Embryonic facial prominence (tissue), 1 donor: ENCODE measurements at regions not wholly inside any gene's neighbourhood (a gene's known extent, or its start where the extent isn't known, plus 50 kb on each side); places are given as distances from the start of the nearest gene placed in this dataset.

Experiments
- DNase-seq: peaks from one replicate; pipeline ENCODE4 v3.0.0-alpha.2; 2016; ENCODE audit errors: extremely low spot score

GRCh38 chr13:50679321-50679720, 164.2 kb downstream of the DLEU7 start:
- no peak for DNase-seq

- DNase-seq = no peak
These were observed 161.5 kb downstream of the DLEU7 start for GRCh38 chr13:50682002-50682401.

DNA sequence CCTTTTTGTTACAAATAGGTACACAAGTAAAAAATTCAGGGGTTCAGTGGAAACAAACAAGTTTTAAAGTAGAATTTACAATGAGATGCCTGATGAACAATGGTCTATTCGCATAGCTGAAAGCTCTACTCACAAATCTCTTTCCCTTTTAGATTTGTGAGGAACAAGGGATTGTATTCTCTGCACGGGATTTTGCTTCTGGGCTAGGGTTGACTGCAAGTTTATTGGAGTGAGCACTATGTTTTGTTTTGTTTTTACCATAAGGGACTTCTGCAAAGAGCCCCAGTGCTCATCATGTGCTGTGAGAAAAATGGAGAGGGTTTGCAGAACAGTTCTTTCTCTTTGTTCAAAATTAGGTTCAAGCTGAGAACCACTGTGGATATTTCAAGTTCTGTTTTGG, 160.5 kb downstream of the DLEU7 start:
- no peak for DNase-seq

- no peak for DNase-seq
These were observed 159.1 kb downstream of the DLEU7 start for GRCh38 chr13:50684366-50684765.

- DNase-seq = peak; percentile 31
These were observed 158.0 kb downstream of the DLEU7 start for GRCh38 chr13:50685491-50685890.

DNA sequence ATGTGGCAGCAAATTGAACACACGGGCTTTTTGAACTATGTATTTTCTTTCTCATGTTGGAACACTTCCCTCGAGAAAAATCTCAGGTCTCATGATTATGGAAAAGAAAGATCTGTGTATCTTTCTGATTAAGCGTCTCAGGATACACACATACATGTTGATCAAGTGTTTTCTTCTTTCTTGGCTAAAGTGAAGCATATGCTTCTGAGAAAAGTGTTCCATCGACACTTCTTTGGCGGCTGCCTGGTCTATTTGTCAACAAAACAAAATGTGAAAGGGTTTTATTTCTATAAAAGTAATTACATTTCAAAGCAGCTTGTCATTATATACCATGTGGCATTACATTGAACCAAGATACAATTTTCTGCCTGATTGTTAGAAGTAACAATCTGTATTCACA, 157.5 kb downstream of the DLEU7 start:
- no peak for DNase-seq

DNA sequence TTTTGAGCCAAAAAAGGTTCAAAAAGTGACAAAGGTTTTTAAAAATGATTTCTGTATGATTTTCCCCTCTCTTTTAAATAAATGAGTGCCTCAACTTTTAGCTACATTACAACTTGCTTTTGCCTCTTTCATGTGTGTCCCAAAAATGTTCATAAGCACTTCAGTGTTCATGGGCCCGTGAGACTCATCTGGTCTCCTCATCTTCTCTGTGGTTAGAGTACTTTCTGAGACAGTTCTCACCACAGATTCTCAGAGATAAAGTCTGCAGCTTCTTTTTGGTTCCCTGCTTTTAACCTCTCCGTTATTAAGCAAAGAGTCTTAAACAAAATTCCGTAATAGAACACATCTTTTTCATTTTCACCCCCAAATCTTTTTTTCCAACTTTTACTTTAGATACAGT, 156.9 kb downstream of the DLEU7 start:
- no peak for DNase-seq

DNA sequence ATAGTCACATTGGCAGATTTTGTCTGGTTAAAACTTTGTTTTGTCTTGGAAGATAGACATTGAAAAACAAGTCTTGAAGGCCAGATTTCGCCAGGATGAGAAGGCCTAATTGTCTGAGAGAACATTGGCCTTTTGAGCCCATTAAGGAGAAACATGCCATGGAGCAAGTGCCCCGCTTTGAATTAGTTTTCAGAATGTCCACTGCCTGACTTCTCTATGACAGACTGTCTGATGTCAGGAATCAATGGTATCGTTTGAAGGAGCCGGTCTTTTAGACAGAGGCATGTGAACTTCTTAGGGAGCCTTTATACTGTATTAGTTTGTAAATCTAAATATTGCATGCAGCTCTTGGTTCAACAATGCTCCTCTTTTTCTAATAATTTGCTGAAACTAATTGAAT, 155.9 kb downstream of the DLEU7 start:
- no peak for DNase-seq

DNA sequence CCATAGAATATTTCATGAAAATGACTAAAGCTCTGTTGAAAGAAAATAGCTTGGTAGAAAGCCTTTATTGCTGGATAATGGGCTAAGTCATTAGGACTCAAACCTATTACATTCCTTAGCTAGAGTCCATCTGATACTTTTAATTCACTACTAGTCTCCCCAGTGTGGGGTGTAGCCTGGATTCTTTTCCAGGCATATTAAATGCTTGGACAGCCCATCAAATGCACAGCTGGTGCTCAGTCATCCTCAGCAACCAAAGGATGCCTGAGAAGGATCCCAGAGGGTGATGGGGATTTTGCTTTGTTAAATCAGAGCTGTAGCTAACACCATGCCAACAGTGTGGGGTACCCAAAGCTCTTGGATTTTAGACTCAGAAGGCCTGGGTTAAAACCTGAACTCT, 153.5 kb downstream of the DLEU7 start:
- DNase-seq = no peak

GRCh38 chr13:50691176-50691680, 152.3 kb downstream of the DLEU7 start:
- no peak for DNase-seq

DNA sequence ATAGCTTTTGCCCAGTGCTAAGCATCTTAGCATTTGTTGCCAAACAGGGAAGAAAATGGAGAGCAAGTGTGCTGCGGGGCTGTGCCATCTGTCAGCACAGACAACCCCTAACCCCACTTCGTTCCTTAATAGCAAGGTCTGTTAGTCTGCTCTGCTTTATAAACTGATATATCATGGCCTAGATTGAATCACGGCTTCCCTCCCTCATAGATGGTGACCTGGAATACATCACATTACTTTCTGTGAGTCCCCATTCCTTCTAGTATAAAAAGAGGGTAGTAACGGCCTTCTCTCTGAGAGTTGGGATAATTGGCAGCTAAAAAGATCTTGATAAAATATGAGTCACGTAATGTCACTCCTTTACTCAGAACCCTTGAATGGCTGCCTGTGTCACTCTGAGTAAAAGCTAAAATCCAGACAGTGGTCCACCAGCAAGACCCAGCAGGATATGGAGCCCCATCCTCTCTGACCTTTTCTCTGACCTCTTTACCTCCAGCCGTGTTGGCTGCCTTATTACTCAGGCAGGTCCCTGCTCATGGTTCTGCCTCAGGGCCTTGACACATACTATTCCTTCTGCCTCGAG, 151.7 kb downstream of the DLEU7 start:
- no peak for DNase-seq

- no peak for DNase-seq
These were observed 151.0 kb downstream of the DLEU7 start for GRCh38 chr13:50692396-50692915.

- DNase-seq = no peak
These were observed 149.8 kb downstream of the DLEU7 start for GRCh38 chr13:50693727-50694126.

DNA sequence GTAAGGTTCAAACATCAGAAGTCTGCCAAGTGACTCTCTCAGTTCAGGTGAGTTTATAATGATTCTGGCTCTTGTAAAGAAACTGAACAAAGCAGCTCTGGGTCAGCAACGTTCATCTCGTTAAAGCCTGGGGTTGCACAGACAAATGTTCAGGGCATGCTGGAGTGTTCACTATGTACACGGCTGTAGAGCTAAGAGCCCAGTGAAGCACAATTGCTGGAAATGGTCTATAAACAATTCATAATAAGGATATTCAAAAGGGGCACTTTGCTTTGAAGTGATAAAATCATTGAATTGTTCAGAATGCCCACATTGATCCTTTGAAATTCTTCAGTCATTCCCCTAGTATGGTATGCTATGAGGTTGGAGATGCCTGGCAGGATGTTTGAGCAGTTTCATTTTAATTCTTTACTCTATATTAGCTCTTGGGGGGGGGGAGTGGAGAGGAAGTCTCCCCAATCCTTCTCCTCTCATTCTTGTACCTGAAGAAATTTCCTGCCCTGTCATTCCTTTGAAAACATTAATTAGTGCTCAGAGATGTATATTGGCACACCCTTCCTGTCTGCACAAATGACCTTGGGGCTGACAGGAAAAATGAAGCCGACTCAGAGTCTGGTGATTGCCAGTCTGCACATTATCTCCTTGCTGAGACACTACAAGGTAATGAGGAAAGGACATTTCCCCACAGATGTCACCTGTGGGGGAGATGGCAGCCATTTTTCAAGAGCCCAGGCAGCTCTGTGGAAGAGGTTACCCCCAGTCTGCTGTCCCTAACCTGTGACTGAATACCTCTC, 145.5 kb downstream of the DLEU7 start:
- DNase-seq = no peak

- DNase-seq = no peak
These were observed 143.4 kb downstream of the DLEU7 start for GRCh38 chr13:50699874-50700663.

- no peak for DNase-seq
These were observed 142.7 kb downstream of the DLEU7 start for GRCh38 chr13:50700664-50701305.

GRCh38 chr13:50701469-50701868, 142.0 kb downstream of the DLEU7 start:
- DNase-seq = no peak

- no peak for DNase-seq
These were observed 137.0 kb downstream of the DLEU7 start for GRCh38 chr13:50706505-50706904.

DNA sequence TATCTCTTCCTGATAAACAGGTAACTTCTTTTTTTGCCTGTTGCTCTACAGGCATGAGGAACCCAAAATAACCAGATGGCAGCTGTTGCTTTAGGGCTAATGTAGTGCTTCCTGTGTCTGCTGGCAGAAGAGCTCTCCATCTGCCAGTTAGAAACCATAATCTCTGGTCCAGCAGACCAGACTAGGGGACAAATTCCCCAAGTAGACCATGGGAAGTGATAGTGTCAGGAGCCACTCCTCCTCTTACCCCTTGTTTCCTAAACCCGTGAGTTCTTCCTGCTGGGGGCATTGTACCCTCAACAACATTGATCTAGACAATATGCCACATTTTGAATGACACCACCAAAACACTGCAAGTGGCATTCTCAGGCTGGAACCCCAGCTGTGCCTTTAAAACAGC, 135.9 kb downstream of the DLEU7 start:
- DNase-seq = no peak

- no peak for DNase-seq
These were observed 135.0 kb downstream of the DLEU7 start for GRCh38 chr13:50708461-50708860.

DNA sequence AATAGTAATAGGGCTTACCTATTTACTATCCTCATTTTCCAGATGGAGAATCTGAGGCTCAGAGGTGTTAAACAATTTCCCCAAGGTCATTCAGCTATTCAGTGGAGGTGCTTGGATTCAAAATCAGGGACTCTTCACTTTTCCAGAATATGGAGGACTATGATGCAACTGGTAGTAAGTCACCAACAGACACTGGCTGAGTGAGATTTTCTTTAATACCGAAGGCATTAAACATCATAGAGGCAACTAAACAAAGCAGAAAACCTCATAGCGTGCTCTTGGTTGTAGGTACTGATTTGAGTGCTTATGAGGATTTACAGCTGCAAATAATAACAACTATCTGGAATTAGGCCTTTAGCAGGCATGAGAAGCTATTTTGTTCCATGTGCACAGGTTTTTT, 134.4 kb downstream of the DLEU7 start:
- no peak for DNase-seq
